ENCODE measurements at regions not wholly inside any gene's neighbourhood (a gene's known extent, or its start where the extent isn't known, plus 50 kb on each side); places are given as distances from the start of the nearest gene placed in this dataset.

DNA sequence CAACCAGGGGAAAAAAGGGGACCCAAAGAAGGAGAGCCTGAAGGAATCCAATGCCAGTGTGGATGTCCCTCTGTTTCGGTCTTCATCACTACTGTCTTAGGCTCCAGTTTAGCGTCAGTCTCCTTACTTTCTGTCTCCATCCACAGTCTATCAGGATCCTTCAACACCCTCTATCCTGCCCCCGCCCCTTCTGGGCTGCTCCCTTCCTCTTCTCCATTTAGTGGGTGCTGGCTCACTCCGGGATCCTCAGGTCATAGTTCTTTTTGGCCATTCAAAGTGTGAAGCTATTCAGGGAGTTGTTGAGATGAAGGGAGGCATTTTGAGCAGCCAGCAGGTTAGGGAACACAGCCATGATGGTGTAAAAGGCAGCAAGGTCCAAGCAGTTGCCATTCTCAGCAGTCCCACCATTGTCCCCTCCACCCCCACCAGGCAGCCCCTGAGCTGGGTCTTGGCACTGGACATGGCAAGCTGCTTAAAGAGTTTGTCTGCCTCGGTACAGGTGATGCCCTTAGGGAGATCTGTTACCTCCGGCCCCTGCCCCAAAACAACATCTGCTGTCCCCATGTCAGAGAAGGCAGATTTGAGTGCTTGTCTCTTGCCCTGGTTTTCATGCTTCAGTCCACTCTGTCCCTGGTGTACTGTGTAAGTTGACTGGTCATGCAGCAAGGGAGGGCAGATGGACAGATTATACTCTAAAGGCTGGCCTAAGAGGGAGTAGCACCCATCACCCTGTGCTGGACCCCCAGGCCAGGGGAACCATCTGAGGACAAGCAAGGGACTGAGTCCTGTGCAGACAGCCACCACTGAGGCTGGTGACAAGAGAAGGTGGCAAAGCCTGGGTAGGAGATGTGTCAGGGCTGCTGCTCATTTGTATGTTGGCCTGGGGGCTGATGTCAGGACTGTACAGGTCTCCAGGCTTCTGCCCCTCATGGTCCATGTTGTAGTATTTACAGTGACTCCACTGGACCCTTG is 842.0 kb downstream of the HACE1 start:
- DNase-seq, result no peak

DNA sequence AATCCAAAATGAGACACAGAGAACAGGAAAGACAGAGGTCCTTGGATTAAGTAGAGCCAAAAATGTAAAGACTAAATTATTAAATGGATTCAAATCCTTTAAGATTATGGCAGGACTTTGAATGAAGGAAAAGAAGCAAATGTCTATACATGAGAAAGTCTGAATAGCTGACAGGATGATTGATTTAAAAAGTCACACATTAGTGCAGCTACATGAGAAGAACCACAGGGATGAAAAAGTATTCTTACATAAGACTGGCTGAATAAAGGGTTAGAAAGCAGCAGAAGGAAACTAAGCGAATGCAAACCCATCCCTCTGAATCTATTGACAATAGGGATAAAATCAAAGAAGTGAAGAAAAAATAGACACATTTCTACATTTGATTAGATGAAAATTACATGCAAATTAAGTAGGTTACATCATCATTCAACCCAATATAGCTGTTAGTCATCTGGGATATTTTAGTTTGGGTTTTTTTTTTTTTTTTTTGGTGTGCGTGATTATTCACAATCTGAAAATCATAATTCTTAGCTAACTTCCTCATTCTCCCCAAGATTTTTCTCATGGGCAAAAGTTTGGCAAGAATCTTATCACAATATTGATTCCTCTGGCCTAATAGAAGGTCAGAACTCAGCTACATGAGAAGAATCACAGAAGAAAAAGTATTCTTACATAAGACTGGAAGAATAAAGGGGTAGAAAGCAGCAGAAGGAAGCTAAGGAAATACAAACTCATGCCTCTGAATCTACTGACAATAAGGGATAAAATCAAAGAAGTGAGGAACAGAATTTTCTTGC is 845.4 kb downstream of the HACE1 start:
- no peak for DNase-seq

DNA sequence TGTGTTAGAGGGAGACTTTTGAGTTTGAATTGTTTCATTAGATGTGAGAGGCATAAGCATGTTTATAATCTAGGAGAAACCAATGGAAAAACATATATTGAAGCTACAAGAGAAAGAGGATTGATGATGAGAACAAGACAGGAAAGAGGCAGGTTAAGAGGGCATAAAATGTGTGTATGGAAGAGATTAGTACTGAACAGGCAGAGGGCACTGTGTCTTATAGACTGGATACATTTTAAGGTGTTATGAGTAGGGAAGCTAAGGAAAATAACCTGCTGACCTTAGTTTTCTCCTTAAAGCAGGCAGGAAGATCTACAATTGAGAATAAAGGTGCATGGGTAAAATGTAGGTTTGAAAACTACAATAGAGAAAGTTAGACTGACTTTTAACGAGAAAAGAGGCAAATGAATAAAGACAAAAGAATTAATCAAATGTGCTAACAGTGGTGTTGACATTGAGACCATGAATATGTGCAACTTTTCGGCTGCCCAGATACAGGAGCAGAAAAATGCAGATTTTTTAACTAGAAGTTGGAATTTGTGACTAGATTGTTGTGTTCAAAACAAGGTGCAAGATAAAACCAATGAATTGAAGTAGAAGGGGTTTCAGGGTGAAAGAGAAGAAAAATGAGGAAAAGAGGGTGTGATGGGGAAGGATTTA is 846.3 kb downstream of the HACE1 start:
- DNase-seq, result no peak

DNA sequence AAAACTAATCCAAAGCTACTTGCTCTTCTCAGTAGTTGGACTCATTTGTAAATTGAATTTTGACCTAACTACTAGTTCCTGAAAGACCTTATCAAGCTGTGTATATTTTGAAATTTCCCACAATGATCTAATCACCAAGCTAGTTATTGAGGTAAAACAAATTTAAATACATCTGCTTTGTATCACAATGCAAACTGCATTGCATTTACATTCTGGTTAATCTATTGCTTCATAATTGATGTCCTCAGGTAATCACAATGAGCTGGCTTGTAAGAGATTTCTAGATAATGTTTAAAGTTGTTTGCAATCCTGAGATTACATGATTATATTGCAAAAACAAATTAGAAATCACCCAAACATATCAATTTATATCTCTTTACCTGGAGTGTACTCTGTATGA is 848.8 kb downstream of the HACE1 start:
- no peak for DNase-seq

DNA sequence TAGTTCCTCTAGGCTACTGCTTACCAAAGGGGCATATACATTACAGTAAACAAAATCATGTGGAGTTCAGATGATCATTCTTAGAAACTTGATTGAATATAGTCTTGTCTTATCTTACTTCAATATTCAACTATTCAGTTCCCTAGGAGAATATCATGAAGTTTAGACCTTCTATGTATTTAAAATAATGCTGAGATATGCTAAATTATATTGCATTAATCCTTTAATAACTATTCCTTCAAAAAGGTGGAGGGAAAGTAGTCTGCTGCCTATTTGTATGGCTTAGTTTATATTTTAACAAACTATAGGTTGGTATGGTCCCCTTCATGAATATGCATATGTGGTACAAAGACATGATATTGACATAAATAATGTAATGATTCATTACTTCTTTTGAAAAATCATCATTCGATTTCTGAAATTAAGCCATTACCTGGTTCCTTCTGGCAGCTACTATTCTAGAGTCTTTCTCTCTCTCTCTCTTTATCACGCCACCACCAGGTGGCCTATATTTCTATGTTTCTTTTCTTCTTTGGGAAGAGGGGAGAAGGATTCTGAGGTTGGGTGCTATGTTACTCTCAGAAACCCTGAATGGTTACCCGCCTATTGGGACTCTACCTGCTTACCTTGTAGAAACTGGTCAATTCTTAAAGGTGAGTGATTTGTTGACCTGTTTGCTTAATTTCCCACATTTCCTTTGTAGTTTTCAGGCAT is 855.8 kb downstream of the HACE1 start:
- no peak for DNase-seq

DNA sequence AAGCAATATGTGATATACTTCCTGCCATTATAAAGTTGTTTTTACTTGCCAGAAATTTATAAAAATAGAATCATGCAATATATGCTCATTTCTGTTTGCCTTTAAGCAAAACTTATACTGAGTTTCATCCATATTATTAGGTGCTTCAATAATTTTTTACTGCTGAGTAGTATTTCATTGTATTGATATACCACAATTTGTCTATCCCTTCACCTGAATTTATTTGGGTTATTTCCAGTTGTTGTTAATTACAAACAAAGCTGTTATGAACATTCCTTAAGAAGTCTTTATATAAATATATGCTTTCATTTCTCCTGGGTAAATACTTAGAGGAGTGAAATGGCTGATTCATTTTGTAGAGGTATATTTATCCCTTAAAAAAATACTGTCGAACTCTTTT is 864.1 kb downstream of the HACE1 start:
- DNase-seq, result no peak

DNA sequence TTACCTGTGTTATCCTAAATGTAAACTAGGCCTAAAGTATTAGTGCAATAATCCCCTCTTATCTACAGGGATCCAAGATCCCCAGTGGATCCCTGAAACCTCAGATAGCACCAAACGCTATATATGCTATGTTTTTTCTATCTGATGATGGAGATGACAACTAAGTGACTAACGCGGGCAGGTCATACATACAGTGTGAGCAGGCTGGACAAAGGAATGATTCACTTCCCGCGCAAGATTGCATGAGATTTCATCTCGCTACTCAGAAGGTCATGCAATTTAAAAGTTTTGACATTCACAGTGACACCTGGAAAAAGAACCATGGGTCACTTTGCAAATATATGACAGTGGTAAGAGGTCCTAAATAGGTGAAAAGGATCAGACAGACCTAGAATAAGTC is 875.9 kb downstream of the HACE1 start:
- DNase-seq, result no peak

DNA sequence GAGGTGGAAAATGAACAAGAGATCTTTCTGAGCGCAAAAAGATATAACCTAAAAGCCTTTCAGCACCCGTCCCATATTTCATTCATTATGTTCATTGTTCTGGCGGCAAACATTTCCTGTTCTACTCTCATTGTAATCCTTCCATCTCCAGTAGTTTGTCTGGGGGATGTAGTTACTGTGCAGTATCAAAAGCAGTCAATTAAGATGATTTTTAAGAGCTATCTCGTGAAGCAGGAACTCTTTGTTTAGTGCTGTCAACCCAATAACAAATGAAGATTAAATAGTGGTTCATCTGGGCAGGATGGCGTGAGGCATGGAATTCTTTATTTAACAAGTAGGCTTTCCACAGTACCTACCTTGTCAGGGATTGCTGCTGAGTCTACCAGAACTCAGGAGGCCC is 876.7 kb downstream of the HACE1 start:
- no peak for DNase-seq

DNA sequence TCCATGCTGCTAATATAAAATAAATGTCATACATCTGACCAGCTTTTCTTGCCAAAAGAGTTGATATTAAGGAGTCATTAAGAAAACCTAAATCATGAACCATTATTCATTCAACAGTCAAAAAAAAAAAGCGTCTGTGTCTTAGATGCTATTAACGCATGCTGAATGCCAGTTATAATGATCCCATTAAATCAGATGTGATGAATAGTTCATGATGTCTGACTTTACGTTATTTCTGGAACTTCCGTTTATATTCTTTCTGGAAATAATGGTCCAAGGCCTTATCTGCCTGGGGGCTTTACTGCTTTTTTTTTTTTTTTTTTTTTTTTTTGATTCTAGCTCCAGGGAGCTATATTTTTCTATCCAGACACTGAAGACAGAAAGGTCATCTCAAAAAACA is 877.1 kb downstream of the HACE1 start:
- DNase-seq, result no peak

DNA sequence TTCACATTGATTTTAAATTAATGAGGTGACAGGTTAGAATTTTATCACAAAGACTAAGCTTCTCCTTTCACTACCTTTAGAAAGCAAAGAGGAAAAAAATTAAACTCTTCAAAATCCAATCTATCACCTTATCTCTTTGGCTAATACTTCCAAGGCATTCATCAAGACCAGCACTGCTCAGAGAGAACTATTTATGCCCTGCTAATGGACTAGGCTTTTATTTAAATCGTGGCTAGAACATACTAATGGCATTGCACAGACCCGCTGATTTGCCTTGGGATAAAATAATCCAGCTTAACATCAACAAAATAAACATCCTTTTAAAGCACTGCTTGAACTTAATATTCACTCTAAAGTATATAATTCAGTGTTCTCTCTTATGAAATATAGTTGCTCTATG is 880.4 kb downstream of the HACE1 start:
- no peak for DNase-seq

DNA sequence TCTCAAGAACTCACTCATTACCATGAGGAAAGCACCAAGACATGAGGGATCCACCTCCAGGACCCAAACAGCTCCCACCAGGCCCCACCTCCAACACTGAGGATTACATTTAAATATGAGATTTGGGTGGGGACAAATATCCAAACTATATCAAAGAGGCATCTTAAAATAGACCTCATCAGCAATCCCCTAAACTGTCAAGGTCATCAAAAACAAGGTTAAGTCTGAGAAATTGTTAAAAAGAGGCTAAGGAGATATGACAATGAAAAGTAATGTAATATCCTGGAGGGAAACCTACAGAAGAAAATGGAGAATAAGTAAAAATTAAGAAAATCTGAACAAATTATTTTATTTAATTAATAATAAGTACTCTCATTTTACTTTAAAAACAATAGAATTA is 922.3 kb downstream of the HACE1 start:
- DNase-seq, result no peak

DNA sequence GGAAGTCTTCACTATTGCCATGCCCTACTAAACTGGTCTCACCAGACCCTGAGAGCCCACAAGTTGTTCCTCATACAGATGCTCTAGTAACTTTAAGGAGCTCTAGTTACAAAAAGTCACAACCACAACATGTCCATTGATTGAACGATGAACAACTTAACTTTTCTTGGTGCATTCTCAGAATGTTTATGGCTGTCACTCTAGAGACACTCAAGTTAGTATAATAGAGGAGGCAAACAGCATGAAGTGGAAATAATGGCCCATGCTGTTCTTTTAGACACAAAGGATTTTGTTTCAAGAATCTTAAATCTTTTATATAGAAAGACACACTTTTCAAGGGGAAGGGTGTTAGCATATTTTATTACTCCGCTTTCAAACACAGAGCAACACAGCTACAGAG is 934.4 kb downstream of the HACE1 start:
- DNase-seq, result no peak

DNA sequence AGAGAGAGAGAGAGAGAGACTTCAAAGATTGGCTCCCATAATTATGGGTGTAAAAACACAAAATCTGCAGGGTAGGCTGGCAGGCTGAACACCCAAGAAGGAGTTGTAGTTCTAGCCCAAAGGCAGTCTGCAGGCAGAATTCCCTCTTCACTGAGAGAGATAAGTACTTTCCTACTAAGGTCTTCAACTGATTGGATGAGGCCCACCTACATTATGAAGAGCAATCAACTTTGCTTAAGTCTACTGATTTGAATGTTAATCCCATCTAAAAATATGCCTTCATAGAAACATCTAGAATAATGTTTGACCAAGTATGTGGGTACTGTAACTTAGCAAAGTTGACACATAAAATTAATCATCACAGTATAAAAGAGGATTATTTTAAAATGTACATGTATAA is 949.7 kb downstream of the HACE1 start:
- DNase-seq, result no peak

DNA sequence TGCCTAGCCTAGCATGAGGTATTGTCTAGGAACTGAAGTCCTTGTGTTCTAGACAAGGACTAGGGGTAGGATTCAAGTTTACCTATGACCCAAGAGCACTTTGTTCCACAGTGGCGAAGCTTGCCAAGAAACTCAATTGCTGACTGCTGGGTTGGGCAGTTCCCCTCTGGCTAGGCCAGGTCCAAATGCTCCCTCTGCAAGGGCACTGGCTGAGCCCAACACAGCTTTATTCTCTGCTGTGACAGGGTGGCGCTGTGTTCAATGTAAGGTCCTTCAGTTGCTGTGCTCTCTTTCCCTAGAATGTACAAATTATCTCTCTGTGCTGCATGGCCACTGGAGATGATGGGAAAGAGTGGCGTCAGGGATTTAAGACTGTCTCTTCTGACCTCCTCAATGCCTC is 950.8 kb downstream of the HACE1 start:
- DNase-seq, result no peak

DNA sequence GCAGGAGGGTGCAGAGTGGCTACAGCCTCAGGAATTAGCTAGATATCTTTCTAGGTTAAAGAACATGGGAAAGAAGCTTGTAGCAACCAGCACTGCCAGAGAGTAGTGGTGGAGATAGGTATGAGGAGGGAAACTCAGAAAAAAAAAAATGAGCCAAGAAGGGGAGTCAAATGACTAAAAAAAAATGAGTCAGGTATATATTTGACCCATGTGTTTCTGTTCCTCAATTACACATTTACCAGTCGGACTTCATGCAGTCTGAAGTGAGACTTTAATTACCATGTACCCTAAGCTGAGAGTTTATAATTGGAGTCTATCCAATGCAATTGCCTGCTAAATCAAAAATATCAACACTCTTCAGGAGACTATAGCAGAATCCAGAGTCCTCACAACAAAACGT is 964.6 kb downstream of the HACE1 start:
- no peak for DNase-seq

DNA sequence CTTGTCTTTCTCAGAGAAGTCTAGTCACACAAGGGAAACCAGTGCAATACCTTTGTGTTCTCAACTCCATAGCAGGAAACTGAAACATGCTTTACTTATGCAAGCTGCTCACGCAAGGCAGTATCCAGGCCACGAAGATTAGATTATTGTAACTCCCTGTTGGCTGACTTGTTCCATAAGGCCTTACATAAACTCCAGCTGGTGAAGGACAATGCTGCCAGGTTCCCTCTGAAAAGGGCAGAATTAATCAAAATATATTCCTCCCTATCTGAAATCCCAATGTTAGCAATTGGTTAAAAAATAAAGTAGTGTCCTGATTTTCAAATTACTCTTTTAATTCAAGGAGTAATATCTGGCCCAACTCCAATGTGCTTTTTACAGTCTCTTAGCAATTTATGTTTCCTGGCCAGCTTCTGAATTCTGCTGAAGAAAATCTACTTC is 966.6 kb downstream of the HACE1 start:
- DNase-seq, result no peak

DNA sequence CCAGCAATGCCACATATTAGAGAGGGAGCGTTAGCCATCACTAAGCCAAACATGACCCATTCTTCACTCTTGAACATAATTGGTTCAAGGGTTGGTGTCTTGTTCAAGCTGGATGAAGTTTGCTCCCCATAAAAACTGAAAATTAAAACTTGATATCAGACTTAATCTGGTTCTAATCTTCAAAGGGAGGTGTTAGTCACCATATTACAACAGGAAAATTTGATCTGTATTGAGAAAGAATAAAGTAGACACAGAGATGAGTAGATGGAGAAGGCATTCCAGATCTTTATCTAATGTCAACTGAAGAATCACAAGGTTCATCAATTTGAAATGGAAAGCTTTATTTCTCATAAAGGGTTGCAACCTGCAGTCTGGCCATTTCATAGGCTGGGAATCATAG is 972.8 kb downstream of the HACE1 start:
- no peak for DNase-seq

DNA sequence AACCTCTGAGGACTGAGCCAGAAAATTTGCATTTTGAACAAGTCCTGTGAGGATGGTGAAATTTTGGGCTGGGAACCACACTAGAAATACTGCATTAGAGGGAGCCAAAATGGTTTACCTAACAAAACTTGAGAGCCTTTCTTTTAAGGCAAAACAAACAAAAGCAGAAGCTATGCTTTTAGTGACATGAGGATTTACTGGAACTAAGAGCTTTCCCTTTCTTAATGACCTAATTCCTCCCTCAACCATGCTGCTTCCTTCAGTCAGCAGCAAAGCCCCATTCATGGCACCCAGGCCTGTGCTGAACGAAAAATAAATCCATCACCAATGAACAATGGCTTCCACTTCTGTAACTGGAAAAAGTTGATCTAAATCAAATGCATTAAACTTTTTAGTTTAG is 974.3 kb downstream of the HACE1 start:
- DNase-seq, result no peak

DNA sequence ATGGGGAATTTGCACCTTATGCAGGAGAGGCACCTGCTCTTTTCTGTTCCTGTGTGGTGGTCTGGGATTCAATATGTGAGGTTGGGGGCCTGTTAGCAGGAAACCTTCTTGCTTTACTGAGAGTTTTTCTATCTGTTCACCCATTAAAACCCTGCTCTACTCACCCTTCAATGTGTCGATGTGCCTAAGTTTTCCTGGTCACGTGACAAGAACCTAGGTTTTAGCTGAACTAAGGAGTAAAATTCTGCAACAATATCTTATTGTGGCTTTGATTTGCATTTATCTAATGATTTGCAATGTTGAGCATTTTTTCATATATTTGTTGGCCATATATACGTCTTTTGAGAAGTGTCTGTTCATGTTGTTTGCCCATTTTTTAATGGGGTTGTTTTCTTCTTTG is 979.9 kb downstream of the HACE1 start:
- no peak for DNase-seq

DNA sequence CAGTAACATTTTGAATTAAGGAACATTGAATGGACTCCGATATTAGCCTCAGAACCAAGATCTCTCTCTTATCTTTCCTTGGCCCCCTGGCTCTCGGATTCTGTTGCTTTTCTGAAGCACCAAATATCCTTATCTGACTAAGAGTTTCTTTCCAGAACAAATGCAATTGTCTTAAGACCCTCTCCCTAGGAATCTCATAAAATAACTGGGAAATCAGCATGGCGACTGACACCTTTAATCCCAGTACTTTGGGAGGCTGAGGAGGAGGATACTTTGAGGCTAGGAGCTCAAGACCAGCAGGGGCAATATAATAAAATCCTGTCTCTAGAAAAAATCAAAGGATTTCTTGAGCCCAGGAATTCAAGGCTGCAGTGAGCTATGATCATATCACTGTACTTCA is 984.5 kb downstream of the HACE1 start:
- no peak for DNase-seq

DNA sequence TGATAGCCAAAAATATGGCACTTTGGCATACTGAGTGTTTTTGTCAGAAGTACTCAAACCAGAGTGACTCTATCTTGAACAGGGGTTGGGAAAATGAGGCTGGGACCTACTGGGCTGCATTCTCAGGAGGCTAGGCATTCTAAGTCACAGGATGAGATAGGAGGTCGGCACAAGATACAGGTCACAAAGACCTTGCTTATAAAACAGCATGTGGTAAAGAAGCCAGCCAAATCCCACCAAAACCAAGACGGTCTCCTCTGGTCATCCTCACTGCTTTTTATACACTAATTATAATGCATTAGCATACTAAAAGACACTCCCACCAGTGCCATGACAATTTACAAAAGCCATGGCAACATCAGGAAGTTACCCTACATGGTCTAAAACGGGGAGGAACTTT is 985.1 kb downstream of the HACE1 start:
- DNase-seq, result no peak

DNA sequence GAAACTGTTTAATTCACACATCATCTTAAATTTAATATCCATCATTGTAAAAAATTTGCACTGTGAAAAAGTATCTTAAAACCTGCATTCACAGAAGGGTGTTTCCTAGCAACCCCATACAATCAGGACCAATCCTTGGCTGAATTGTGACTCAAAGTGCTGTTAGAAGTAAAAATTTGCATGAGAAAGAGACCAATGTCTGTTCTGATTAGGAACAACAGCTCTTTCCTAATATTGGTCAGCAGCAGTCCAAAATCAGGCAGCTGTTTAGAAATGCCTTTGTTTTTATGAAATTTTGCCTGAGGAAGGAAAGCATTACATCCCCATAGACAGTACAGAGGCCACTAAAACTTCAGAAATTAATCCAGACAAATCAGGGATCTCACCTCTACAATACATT is 987.0 kb downstream of the HACE1 start:
- no peak for DNase-seq

DNA sequence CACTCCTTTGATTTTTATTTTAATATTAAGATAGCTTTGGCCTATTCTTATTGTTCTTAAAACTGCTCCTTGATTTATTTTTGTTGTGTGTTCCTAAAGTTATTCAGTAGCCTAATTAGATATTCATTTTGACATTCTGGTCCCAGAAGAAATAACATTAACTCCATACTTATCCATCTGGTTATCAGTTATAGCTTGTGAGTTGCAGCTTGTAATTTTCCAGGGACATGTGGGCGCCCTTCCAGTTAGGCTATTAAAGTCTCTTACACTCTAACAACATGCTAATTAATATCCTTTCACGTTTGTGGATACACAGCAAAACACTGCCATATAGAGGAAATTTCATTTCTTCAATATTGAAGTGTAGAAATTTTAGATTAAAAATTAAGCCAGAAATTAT is 987.5 kb downstream of the HACE1 start:
- no peak for DNase-seq

Data from right forelimb (tissue), 1 donor.